GM19023 (cell line): ENCODE measurements at regions not wholly inside any gene's neighbourhood (a gene's known extent, or its start where the extent isn't known, plus 50 kb on each side); places are given as distances from the start of the nearest gene placed in this dataset.
"Not testable (repeated sequence)": the region's sequence is repeated elsewhere in the genome, so short reads cannot be mapped to it uniquely, and the experiment has no call there.

ENCODE experiments used
- ATAC-seq: cut with Tn5 transposase; IDR thresholded peaks from one replicate; pipeline ENCODE4 v1.9.1; 2021; ENCODE audit warnings: mild to moderate bottlenecking, moderate library complexity; ENCODE audit not compliant: unreplicated experiment

DNA sequence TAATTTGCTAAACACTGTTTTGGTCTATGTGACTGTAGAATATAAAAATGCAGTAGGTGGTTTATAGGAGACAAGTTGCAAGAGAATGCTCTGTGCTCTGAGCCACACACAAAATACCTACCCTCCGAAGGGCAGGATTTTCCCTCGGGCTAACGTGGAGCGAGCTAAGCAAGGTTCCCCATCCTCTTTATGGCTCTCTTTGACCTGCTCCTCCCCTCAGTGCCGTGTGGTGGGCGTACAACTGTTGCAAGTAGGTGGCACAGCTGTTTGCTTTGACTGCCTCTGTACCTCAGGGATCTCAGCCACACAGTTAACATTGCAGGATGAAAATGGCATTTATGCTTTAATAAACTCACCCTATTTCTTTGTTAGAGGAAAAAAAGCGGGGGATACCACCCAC, 339.1 kb downstream of the SATB1 start:
- no peak for ATAC-seq

DNA sequence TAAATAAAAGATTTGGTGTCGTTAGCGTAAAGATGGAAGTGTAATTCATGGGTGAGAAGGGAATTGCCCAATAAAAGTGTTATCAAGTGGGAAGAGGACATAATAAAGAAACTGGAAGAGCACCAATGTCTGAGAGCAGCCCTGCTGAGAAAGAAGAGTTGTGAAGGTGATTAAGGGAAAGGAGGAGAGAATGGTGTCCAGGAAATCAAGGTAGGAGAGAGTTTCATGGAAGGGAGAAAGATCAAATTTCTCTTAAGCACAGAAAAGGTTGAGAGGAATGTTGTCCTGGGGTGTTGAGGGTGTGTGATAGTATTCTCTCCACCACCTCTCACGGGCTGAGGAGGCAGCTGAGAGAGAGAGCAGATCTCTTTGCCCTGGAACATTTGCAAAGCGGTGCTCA, 339.7 kb downstream of the SATB1 start:
- no peak for ATAC-seq

DNA sequence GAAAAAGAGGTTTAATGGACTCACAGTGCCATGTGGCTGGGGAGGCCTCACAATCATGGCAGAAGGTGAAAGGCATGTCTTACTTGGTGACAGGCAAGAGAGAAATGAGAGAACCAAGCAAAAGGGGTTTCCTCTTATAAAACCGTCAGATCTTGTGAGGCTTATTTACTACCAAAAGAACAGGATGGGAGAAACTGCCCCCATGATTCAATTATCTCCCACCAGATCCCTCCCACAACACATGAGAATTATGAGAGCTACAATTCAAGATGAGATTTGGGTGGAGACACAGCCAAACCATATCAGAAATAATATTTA, 340.8 kb upstream of the TBC1D5 start:
- not testable (repeated sequence) for ATAC-seq

DNA sequence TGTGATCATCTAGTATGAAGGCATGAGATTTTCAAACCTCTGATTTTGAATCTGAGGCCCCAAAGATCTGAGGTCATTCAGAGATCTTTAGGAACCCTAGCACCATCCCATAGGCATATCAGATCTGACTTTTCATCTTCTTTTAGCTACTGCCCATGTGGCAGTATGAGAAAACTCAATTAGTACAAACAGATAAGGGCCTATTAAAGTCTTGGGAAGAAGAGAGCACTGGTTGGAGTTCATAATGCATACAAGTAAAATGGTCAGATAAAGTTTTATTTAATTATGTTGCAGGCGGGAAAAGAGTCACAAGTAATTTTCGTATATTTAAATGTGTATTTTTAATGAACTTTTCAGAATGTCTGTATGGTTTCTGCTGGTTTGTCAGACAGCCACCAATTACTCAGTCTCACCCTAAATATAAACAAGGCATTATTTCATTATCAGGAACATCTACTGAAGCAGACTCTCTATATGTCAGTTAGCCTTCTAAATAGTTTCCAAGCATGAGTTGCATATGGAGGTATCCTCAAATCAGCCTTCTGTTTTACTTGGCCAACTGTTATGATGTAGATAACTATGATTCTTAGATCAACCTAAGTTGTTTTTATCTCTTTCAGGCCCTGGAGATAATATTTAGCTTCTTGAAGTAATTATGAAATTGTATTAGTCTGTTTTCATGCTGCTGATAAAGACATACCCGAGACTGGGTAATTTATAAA, 340.3 kb upstream of the TBC1D5 start:
- no peak for ATAC-seq

DNA sequence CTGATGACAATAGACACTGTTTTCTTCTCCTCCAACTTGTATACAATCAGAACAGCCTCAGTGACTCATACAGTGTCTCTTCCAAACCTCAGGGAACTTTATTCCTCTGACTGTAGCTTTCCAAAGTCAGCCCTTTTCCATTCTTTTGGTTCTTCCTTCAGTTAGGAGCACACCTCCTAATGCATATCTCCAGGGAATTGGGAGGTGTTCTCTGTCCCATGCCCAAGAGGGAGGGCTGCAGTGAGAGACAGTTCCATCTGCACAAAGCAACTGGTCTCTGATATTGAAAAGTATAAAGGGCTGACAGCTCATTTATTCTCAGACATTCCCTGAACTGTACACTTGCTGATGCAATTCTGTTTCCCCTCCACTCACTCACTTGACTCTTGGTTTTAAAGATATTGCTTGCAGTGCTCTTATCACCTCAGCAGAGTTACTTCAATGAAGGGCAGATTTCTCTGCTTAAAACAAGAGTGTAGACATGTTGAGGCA, 337.8 kb upstream of the TBC1D5 start:
- no peak for ATAC-seq

DNA sequence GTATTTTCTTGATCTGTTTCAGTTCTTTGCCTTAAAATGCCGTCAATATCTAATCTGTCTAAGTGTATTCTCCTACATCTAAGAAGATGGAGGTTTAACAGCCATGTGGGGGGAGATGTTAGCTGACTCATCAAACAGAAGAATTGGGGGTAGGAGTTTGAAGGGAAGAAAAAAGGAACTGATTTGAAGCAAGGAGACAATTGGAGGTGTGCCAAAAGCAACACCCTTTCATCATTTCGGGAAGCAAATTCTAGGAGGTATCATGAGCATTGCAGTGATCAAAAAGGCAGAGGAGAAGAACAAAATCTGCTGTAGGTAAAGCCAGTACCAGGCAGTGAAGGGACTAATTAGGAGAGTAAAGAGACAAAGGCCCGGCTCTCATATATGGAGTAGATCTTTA, 337.3 kb upstream of the TBC1D5 start:
- no peak for ATAC-seq

DNA sequence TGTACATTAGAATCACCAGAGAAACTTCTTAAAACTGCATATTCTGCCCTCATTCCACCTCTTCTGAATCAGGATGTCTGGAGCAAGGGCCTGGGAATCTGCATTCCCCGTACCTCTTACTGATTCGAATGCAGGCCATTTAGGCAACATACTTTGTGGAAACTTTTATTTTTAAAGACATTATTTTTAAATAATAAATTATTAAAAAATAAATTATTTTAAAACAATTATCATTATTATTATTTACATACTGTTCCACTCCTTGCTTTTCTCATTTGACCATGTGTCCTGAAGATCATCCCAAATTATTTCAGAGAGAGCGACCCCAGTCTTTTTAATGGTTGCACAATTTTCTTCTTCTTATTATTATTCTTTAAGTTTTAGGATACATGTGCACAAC, 336.6 kb upstream of the TBC1D5 start:
- ATAC-seq = no peak

DNA sequence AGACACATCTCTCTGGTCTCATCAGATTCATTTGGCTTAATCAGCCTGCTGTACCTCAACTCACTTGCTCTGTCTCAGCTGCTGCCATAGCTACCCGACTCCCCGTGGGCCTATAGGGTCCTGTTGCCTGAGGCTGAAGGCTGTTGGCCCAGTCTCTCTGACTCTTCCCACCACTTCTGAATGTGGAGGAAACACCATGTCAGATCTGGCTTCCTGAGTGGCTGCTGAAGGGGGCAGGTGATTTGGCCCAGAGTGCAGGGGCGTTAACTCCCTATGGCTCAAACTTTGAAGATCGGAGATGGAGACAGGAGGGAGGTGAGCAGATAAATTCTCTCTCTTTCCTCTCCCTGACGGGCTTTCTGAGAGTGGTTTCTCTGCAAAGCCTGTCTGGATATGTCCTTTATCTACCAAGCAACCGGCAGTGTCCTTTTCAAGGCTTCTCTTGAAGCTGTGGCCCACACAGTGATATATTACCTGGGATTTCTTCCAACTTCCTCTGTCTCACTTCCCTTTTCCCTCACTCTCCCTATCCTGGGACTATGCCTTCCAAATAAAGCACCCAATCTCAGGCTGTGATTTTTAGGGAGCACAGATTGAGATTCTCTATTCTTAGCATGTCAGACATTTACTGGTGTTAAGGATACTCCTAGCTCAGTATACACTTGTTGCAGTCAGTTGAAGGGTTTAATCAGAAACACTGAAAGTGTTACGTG, 334.9 kb upstream of the TBC1D5 start:
- ATAC-seq = no peak

DNA sequence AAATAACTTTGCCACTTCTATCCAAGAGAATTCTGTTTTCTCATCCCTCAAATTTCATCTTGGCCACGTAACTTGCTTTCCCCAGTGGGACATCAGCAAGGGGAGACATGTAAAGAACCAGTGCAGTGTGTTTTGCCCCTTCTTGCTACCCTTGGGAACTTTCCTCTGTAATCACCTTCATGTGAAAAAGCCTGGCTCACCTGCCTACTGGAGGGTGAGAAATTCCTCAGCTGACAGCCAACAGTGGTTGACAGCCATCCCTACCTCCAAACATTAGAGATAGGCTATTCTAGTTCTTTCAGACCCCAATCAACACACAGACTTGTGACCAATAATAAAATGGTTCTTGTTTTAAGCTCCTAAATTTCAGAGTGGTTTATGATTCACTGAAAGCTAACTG, 333.9 kb upstream of the TBC1D5 start:
- ATAC-seq = no peak

DNA sequence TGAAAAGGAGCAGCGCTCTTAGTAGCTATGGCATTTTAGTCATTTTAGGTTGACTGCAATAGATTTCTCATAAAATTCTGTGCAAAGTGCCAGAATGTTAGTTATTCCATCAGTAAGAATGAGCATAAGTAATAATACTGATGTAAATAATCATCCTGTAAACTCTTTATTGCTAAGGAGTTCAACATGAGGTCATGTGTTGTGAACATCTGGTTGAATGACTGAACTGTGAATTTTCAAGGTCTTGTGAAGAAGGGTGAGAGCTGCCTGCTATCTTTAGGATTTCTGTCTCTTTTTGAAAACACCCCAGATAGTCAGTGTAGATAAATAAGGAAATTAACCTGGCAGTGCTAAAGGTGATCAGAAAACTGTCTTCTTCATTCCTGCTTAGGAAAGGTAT, 333.4 kb upstream of the TBC1D5 start:
- no peak for ATAC-seq

DNA sequence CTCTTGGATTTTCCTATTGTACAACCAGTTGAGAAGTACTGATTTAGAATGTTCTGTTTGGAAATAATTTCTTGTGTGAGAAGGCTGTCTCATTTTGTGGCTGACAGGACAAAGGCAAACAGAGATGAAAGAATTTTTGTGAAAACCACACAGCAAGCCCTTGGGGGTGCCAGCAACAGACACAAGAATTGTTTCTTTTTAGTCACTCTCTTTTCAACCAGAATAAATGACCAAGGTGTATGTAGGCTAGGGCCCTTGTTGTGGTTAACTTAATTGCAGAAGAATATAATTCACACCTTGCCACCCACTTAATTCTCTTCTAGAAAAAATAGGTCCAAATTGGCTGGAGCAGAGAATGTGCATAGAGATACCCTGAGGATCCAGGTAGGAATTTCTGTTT, 329.4 kb upstream of the TBC1D5 start:
- ATAC-seq = no peak

DNA sequence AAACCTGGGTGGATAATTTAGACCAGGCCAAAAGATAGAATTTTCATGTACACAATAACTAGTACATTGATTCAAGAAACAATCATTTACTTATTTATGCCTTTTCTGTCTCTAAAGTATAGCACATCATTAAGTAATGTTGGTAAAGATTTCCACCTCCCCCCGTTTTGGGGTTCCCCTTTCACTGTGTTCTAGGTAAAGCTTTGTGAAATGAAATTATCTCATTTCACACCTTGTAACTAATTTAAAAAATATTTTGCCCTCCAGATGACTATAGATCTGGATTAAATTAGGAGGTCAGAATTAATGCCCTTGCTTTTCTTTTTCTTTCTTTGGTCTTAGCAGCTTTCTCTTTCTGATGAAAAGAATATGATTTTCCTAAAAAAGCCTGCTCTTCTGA, 328.5 kb upstream of the TBC1D5 start:
- no peak for ATAC-seq

DNA sequence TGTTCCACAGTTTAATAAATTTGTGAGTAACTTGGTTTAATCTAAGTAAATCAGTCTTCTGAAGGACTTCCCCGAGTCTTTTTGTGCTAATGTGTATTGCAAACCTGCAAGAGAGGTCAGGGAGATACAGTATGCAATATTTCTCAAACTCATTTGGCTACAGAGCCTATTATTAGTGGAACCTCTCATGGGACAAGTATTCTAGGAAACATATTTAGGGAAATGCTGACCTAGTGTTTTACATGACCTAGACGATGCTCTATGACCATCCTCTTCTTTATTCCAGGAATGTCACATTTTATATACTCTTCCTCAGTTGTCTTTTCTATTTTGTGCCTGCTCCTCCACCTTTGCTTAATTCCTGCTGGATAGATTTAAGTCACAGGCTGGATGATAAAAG, 327.8 kb upstream of the TBC1D5 start:
- ATAC-seq = no peak

DNA sequence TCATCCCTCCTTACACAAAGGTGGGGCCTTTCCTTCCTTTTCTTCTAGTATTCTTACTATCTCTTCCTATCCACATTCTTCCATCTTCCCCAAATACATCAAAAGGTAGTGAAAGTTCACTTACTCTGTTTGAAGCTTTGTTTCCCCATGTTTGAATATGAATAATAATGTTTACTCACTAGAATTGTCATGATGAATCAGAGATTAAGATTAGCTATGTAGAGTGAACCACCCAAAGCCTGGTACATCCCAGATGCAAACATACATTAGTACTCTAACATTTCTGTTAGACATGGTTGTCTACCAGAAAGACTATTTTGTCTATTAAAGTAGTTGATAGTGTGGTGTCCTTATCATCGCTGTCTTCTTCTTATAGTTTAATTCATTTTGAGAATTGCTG, 327.1 kb upstream of the TBC1D5 start:
- no peak for ATAC-seq

DNA sequence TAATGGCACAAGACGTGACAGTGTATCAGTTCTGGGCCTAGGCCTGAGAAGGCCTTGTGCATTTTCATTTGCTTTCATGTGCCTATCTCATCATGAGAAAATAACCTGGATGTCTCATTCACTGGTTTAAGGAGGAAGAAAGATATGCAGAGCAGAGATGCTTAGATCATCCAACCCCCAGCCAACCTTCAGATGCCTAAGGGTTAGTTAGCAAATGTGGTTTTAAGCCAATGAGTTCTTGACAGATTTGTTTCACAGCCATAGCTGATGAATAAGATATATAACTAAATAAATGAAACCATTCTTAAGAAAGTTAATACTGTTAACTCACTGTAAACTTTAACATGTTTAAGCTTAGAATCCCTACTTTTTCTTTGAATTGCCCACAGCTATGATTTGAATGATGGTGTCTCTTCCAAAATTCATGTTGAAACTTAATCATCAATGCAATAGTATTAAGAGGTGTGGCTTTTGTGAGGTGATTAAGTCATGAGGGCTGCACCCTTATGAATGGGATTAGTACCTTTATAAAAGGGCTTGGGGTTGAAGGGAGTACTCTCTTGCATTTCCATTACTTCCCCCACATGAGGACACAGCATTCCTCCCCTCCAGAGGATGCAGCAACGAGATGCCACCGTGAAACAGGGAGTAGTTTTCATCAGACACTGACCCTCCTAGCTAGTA, 324.6 kb upstream of the TBC1D5 start:
- ATAC-seq = no peak

DNA sequence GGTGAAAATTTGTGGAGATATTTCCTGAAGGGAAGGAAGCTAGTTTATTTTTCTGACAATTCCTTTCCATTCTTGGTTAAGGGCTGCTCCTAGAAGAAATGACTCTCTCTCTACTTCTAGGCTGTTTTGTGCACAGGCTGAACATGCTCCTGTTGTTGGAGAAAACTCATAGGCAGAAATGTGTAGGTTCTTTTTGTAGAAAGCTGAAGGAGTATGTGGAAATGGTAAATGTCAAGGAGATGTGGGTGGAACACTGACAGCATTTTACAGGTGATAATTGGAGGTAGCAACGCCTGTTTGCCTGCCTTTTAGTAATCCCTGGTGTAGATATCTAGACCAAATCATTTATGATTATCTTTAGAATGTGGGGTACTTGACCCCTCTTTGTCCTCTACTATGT, 322.2 kb upstream of the TBC1D5 start:
- no peak for ATAC-seq

DNA sequence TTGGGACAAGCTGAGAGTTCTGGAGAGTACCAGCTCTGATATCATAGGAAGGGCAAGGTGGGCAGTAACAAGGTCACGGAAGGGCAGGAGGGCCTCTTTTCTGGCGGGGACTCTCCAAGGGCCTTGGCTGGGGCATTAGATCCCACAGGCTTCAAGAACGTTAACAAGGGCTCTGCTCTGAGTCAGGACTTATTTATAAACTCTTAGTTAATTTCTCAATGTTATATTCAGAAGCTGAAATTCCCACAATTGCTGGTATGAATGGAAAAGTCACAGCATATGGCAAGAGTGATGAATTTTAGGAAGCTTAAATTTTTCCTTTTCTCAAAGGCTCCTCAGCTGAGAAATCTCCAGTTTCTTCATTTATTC, 320.2 kb upstream of the TBC1D5 start:
- ATAC-seq = no peak

DNA sequence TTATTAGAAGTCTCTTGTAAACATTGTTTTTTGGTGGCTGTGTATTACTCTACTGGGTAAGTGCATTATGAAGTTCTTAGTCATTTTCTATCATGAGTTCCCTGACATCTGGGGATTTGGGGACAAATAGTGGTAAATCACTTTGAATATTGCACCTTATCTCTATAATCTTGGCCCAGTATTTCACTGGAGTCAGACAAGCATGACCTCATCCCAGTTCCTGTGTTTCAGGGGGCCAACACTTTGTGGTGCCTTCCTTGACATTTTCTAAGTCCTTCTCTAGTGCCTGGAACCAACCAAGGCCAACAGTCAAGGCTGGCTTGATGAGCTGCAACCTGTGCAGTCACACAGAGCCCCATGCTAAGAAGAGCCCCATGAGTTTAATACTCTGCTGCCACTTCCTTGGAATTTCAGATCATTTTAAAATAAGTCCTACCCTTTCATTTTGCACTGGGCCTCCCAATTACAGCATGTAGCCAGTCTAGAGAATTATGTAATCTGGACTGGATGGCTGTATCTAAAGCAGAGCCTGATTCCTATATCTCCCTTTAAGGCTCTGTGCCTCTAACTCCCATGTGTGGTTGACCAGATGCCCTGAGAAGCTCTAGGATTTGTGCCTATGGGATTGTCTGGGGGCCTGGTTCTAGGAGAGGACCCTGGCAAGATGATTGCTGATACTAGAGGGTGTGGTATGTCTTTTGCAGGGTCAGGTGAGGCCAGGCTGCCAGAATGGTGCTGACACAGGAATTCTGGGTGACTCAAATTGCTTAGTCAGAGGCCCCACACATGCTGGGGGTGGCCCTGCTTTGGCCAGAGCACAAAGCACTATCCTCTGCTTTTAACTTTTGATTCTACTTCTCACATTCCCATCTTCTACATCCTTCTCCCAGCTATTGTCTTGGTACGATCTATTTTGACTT, 319.6 kb upstream of the TBC1D5 start:
- no peak for ATAC-seq

DNA sequence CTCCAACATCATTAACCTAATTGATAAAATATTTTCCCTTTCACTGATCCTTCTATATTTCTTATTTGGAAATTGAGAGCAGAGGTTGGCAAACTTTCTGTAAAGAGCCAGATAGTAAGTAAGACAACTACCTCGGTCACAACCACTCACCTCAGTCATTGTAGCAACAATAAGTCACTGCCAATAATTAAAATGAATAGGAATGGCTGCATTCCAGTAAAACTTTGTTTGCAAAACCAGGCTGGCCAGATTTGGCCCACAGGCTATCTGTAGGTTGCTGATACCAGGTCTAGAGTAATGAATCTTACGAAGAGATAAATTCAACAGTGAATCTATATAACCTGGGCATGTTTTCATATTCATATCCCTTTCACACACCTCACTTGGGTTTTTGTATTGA, 316.2 kb upstream of the TBC1D5 start:
- no peak for ATAC-seq

DNA sequence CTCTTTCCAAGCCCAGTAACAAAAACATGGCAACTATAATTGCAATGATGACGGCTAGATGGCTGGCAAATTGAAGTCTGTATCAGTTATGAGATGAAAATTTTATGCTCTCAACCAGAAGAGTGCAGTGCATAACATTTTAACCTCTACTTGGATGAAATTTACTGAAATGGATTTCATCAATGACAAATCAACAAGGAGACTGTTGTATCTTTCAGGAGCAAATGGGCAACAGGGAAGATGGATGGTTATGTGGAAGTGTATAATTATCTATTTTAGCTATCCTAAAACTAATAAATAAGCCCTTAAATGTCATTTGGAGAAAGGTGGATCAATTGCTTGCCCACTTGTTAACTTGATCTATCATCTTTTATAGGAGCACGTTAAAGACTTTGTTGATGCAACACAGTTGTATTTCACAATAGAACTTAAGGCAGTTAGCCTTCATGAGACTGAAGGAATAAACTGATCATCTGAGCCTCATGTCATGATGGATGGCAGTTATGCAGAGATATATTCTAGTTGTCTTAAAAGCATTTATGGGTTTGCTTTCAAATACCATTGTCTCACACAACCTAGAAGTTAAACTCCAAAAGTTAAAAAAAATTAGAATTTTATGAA, 315.1 kb upstream of the TBC1D5 start:
- no peak for ATAC-seq

DNA sequence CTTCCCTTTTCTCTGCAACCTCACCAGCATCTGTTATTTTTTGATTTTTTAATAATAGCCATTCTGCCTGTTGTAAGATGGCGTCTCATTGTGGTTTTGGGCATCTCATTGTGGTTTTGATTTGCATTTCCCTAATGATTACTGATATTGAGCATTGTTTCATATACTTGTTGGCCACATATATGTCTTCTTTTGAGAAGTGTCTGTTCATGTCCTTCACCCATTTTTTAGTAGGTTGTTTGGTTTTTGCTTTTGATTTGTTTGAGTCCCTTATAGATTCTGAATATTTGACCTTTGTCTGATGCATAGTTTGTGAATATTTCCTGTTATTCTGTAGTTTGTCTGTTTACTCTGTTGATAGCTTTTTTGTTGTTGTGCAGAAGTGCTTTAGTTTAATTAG, 312.2 kb upstream of the TBC1D5 start:
- ATAC-seq = no peak
